Stomach (tissue), 8 donors: ENCODE measurements at regions not wholly inside any gene's neighbourhood (a gene's known extent, or its start where the extent isn't known, plus 50 kb on each side); places are given as distances from the start of the nearest gene placed in this dataset.

ENCODE experiments used
- DNase-seq, 2 donors: peaks; one replicate each; pipeline versions ENCODE4 v3.0.0 to v3.0.0-alpha.2; 2013 to 2019
- H3K27ac ChIP-seq, 5 donors: fragments of 200-600 bp in 4 of 5; sonication (generic) in 4 of 5; one replicate each; pipeline ENCODE4 v1.5.1; 2013 to 2019; ENCODE audit warnings: mild to moderate bottlenecking in 1 of 5, moderate library complexity in 1 of 5
- H3K27me3 ChIP-seq, 3 donors: fragments of 200-600 bp; sonication (generic); one replicate each; pipeline ENCODE4 v1.5.1; 2017 to 2019; ENCODE audit warnings: mixed run types in 1 of 3
- H3K36me3 ChIP-seq, 4 donors: fragments of 200-600 bp; sonication (generic); 1 replicate in 3 of 4; 2 replicates in 1 of 4; pipeline ENCODE4 v1.5.1; 2016 to 2019
- H3K4me1 ChIP-seq, 4 donors: fragments of 200-600 bp; sonication (generic); one replicate each; pipeline ENCODE4 v1.5.1; 2016 to 2019
- H3K4me3 ChIP-seq, 4 donors: fragments of 200-600 bp; sonication (generic) in 3 of 4; one replicate each; pipeline ENCODE4 v1.5.1; 2016 to 2019; ENCODE audit warnings: mild to moderate bottlenecking in 1 of 4
- H3K9me3 ChIP-seq, 4 donors: fragments of 200-600 bp; sonication (generic); one replicate each; pipeline ENCODE4 v1.5.1; 2016 to 2019
- CTCF ChIP-seq, 7 experiments: fragments of 450-650 bp in 4 of 7; fragments of 200-600 bp in 3 of 7; sonication (generic) in 3 of 7; IDR thresholded peaks; one replicate each; pipeline ENCODE4 v1.5.1; 2016 to 2019; ENCODE audit warnings: antibody characterized with exemption in 7 of 7, control low read depth in 2 of 7, mild to moderate bottlenecking in 1 of 7
- EP300 ChIP-seq: sonication (generic); formaldehyde crosslinking; IDR thresholded peaks from one replicate; pipeline ENCODE4 v1.6.1; 2017; ENCODE audit warnings: antibody characterized with exemption
- POLR2A ChIP-seq, 4 donors: fragments of 450-650 bp; IDR thresholded peaks; one replicate each; pipeline ENCODE4 v1.6.1; 2016; ENCODE audit warnings: antibody characterized with exemption in 4 of 4, control low read depth in 2 of 4, mild to moderate bottlenecking in 1 of 4, moderate library complexity in 1 of 4
- POLR2AphosphoS5 ChIP-seq, 3 donors: sonication (generic); formaldehyde crosslinking; IDR thresholded peaks; one replicate each; pipeline ENCODE4 v1.6.1; 2016; ENCODE audit warnings: antibody characterized with exemption in 3 of 3
- WGBS, 5 donors: extraction: QIAGEN DNeasy Blood & Tissue Kit in 3 of 5; methylation state at CpG; one replicate each; pipeline versions ENCODE4 v1.1.5 to v1.1.7; 2013 to 2018; 5-methylcytosine and 5-hydroxymethylcytosine counted together
- intact Hi-C: fragments of 100-400 bp; cut with DNase I; formaldehyde crosslinking; loops from one replicate; pipeline ENCODE4 v1.15.1; 2023; ENCODE audit warnings: low total_unique reads
- donor health status: healthy with polysubstance abuse.
- donor health status: Bipolar disorder and iron deficiency.
- donor health status: healthy.

GRCh38 chrX:10983526-10983925, 127.6 kb upstream of the HCCS start:
- no peaks in the 10 kb centered on the region for H3K4me1 ChIP-seq
- no peak overlapping the region for H3K4me3 ChIP-seq
- no peak overlapping the region for H3K27ac ChIP-seq
- DNase-seq, result no peak
- no peaks in the 10 kb centered on the region for H3K36me3 ChIP-seq
- no peaks in the 10 kb centered on the region for H3K9me3 ChIP-seq
- TF ChIP-seq POLR2AphosphoS5 (IDR thresholded peaks at IDR 0.05), result no peak
- intact Hi-C loops, result no loop called here
- H3K27me3 ChIP-seq, result no peaks in the 10 kb centered on the region
- WGBS, 5 donors, result 80 to 96% (median 93%) methylated on average over 4 of the region's 4 CpGs

GRCh38 chrX:10984213-10984612, 126.9 kb upstream of the HCCS start:
- Histone ChIP-seq H3K9me3 (no peaks in the 10 kb centered on the region), H3K27ac (no peak overlapping the region), H3K36me3 (no peaks in the 10 kb centered on the region), H3K4me3 (no peak overlapping the region), H3K4me1 (no peaks in the 10 kb centered on the region), H3K27me3 (no peaks in the 10 kb centered on the region)
- DNase-seq, result no peak
- 75 to 100% (median 91%) methylated on average over 1 of the region's 1 CpG for WGBS, 5 donors
- intact Hi-C loops, result no loop called here
- TF ChIP-seq EP300, result no peak
- TF ChIP-seq CTCF (IDR thresholded peaks at IDR 0.05), result no peak
- no peak for TF ChIP-seq POLR2A (IDR thresholded peaks at IDR 0.05)
- no peak for TF ChIP-seq POLR2AphosphoS5 (IDR thresholded peaks at IDR 0.05)

GRCh38 chrX:10986616-10987015, 124.5 kb upstream of the HCCS start:
- 53 to 77% (median 62%) methylated on average over 2 of the region's 2 CpGs for WGBS, 5 donors
- Histone ChIP-seq H3K27me3 (no peaks in the 10 kb centered on the region), H3K4me1 (no peaks in the 10 kb centered on the region), H3K36me3 (no peaks in the 10 kb centered on the region), H3K9me3 (no peaks in the 10 kb centered on the region), H3K27ac (no peak overlapping the region), H3K4me3 (no peak overlapping the region)
- TF ChIP-seq POLR2AphosphoS5 (IDR thresholded peaks at IDR 0.05) (no peak), CTCF (IDR thresholded peaks at IDR 0.05) (no peak), EP300 (no peak), POLR2A (IDR thresholded peaks at IDR 0.05) (no peak)
- intact Hi-C loops, result no loop called here
- no peak for DNase-seq

- H3K4me1 ChIP-seq, result no peaks in the 10 kb centered on the region
- H3K4me3 ChIP-seq, result no peak overlapping the region
- no peaks in the 10 kb centered on the region for H3K36me3 ChIP-seq
- DNase-seq, result no peak
- intact Hi-C loops, result no loop called here
- H3K9me3 ChIP-seq, result no peaks in the 10 kb centered on the region
- H3K27me3 ChIP-seq, result no peaks in the 10 kb centered on the region
- WGBS, 5 donors, result 83 to 97% (median 94%) methylated on average over 4 of the region's 4 CpGs
- TF ChIP-seq POLR2A (IDR thresholded peaks at IDR 0.05) (no peak), EP300 (no peak), POLR2AphosphoS5 (IDR thresholded peaks at IDR 0.05) (no peak), CTCF (IDR thresholded peaks at IDR 0.05) (no peak)
- no peak overlapping the region for H3K27ac ChIP-seq
Measured at GRCh38 chrX:10988653-10989052, 122.5 kb upstream of the HCCS start.

- 79 to 91% (median 85%) methylated on average over 3 of the region's 3 CpGs for WGBS, 5 donors
- no peak overlapping the region for H3K4me3 ChIP-seq
- intact Hi-C loops, result no loop called here
- H3K27me3 ChIP-seq, result no peaks in the 10 kb centered on the region
- no peak overlapping the region for H3K27ac ChIP-seq
- no peaks in the 10 kb centered on the region for H3K9me3 ChIP-seq
- no peaks in the 10 kb centered on the region for H3K36me3 ChIP-seq
- no peaks in the 10 kb centered on the region for H3K4me1 ChIP-seq
- no peak for DNase-seq
- TF ChIP-seq EP300, result no peak
- TF ChIP-seq POLR2A (IDR thresholded peaks at IDR 0.05), result no peak
- no peak for TF ChIP-seq POLR2AphosphoS5 (IDR thresholded peaks at IDR 0.05)
- TF ChIP-seq CTCF (IDR thresholded peaks at IDR 0.05), result no peak
Measured at GRCh38 chrX:10989386-10989785, 121.7 kb upstream of the HCCS start.
